Fibroblast of lung (primary cell): ENCODE measurements at regions not wholly inside any gene's neighbourhood (a gene's known extent, or its start where the extent isn't known, plus 50 kb on each side); places are given as distances from the start of the nearest gene placed in this dataset.

Experiments
- CTCF ChIP-seq, 2 donors: IDR thresholded peaks in 1 of 2; conservative IDR thresholded peaks in 1 of 2; 1 replicate in 1 of 2; 2 replicates in 1 of 2; pipeline ENCODE4 v1.5.1; 2011 to 2012; ENCODE audit warnings: low read length in 2 of 2, control low read depth in 1 of 2, inconsistent platforms in 1 of 2, low read depth in 1 of 2, mild to moderate bottlenecking in 1 of 2
- EZH2 ChIP-seq: IDR thresholded peaks from 2 replicates; pipeline ENCODE4 v1.5.1; 2012; ENCODE audit warnings: low read length, control low read depth, mild to moderate bottlenecking; ENCODE audit errors: missing control alignments

- TF ChIP-seq CTCF (conservative IDR thresholded peaks at IDR 0.05 in 1 of 2, IDR thresholded peaks at IDR 0.05 in 1 of 2; ENCODE audit: low read depth in 1 of 2, low read length in 2 of 2) (no peak), EZH2 (no peak)
These were observed 390.8 kb upstream of the HS3ST5 start for GRCh38 chr6:114733596-114733995.
